Erythroblast (primary cell): ENCODE measurements at regions not wholly inside any gene's neighbourhood (a gene's known extent, or its start where the extent isn't known, plus 50 kb on each side); places are given as distances from the start of the nearest gene placed in this dataset.

ENCODE experiments used
- GATA1 ChIP-seq: IDR thresholded peaks from 2 replicates; pipeline ENCODE4 v1.6.1; 2011; ENCODE audit warnings: low read depth, mild to moderate bottlenecking, control low read depth, low read length, moderate library complexity
- POLR2A ChIP-seq: IDR thresholded peaks from 2 replicates; pipeline ENCODE4 v1.6.1; 2011; ENCODE audit warnings: mild to moderate bottlenecking, low read length

- no peak for TF ChIP-seq POLR2A
- no peak for TF ChIP-seq GATA1
Observed at GRCh38 chr12:72146495-72146894, 125.7 kb upstream of the TRHDE start.
